GM19397 (cell line): ENCODE measurements at regions not wholly inside any gene's neighbourhood (a gene's known extent, or its start where the extent isn't known, plus 50 kb on each side); places are given as distances from the start of the nearest gene placed in this dataset.
"Not testable (repeated sequence)": the region's sequence is repeated elsewhere in the genome, so short reads cannot be mapped to it uniquely, and the experiment has no call there.

Source experiments
- ATAC-seq: cut with Tn5 transposase; IDR thresholded peaks from one replicate; pipeline ENCODE4 v1.9.1; 2021; ENCODE audit warnings: mild to moderate bottlenecking, moderate library complexity; ENCODE audit not compliant: unreplicated experiment

- not testable (repeated sequence) for ATAC-seq
These were observed 206.8 kb upstream of the FBXO33 start for GRCh38 chr14:39639009-39639408.

- no peak for ATAC-seq
These were observed 195.9 kb upstream of the FBXO33 start for GRCh38 chr14:39628087-39628486.

- ATAC-seq, result no peak
These were observed 194.7 kb upstream of the FBXO33 start for GRCh38 chr14:39626589-39627576.

GRCh38 chr14:39621678-39622077 lies 189.4 kb upstream of the FBXO33 start:
- ATAC-seq, result no peak

- no peak for ATAC-seq
These were observed 189.0 kb upstream of the FBXO33 start for GRCh38 chr14:39621223-39621622.

GRCh38 chr14:39617537-39617936 lies 185.3 kb upstream of the FBXO33 start:
- ATAC-seq, result no peak

GRCh38 chr14:39615352-39615751 lies 183.1 kb upstream of the FBXO33 start:
- no peak for ATAC-seq

- no peak for ATAC-seq
These were observed 182.2 kb upstream of the FBXO33 start for GRCh38 chr14:39614297-39614923.

GRCh38 chr14:39609119-39609518 lies 176.9 kb upstream of the FBXO33 start:
- ATAC-seq, result no peak

GRCh38 chr14:39607978-39608377 lies 175.7 kb upstream of the FBXO33 start:
- ATAC-seq, result no peak

GRCh38 chr14:39603942-39604341 lies 171.7 kb upstream of the FBXO33 start:
- ATAC-seq, result no peak

GRCh38 chr14:39593377-39593776 lies 161.1 kb upstream of the FBXO33 start:
- ATAC-seq, result no peak

GRCh38 chr14:39592116-39592789 lies 160.0 kb upstream of the FBXO33 start:
- ATAC-seq, result no peak

- ATAC-seq, result not testable (repeated sequence)
These were observed 157.6 kb upstream of the FBXO33 start for GRCh38 chr14:39589882-39590281.

GRCh38 chr14:39582028-39582654 lies 149.9 kb upstream of the FBXO33 start:
- ATAC-seq, result no peak

GRCh38 chr14:39581474-39581873 lies 149.2 kb upstream of the FBXO33 start:
- no peak for ATAC-seq

GRCh38 chr14:39580696-39581095 lies 148.5 kb upstream of the FBXO33 start:
- no peak for ATAC-seq

GRCh38 chr14:39576736-39577135 lies 144.5 kb upstream of the FBXO33 start:
- ATAC-seq, result no peak

- ATAC-seq, result no peak
These were observed 144.0 kb upstream of the FBXO33 start for GRCh38 chr14:39576258-39576657.

- no peak for ATAC-seq
These were observed 136.7 kb upstream of the FBXO33 start for GRCh38 chr14:39568809-39569538.
